Kidney (tissue), 13 donors: ENCODE measurements at regions not wholly inside any gene's neighbourhood (a gene's known extent, or its start where the extent isn't known, plus 50 kb on each side); places are given as distances from the start of the nearest gene placed in this dataset.

ENCODE experiments used
- DNase-seq, 5 donors: peaks; one replicate each; pipeline ENCODE4 v3.0.0-alpha.2; 2013 to 2020
- FAIRE-seq: peaks from 2 replicates; lab custom pipeline; 2012; peaks lifted over from hg19 to GRCh38; lab: Jason Lieb, UNC
- H3K27ac ChIP-seq, 2 donors: one replicate each; pipeline ENCODE4 v1.7.0; 2013; ENCODE audit warnings: low read depth in 2 of 2, low read length in 2 of 2, inconsistent platforms in 1 of 2
- H3K27me3 ChIP-seq: one replicate; pipeline ENCODE4 v1.7.1; 2013; ENCODE audit warnings: low read length, inconsistent platforms; ENCODE audit not compliant: control insufficient read depth, insufficient read depth
- H3K36me3 ChIP-seq, 3 donors: one replicate each; pipeline versions ENCODE4 v1.7.0 to v1.7.1; 2013; ENCODE audit warnings: low read length in 3 of 3, control low read depth in 1 of 3, inconsistent platforms in 1 of 3; ENCODE audit not compliant: insufficient read depth in 3 of 3, control insufficient read depth in 2 of 3
- H3K4me1 ChIP-seq, 3 donors: one replicate each; pipeline versions ENCODE4 v1.7.0 to v1.7.1; 2013; ENCODE audit warnings: low read length in 3 of 3, inconsistent platforms in 1 of 3, low read depth in 1 of 3; ENCODE audit not compliant: control insufficient read depth in 2 of 3, insufficient read depth in 2 of 3
- H3K4me3 ChIP-seq, 3 donors: one replicate each; pipeline versions ENCODE4 v1.7.0 to v1.8.1; 2013; ENCODE audit warnings: low read length in 3 of 3, control low read depth in 1 of 3, inconsistent platforms in 1 of 3
- H3K9ac ChIP-seq, 3 donors: one replicate each; pipeline versions ENCODE4 v1.7.0 to v1.7.1; 2013; ENCODE audit warnings: low read length in 3 of 3, control low read depth in 1 of 3, inconsistent platforms in 1 of 3
- H3K9me3 ChIP-seq, 3 donors: one replicate each; pipeline versions ENCODE4 v1.7.0 to v1.7.1; 2013; ENCODE audit warnings: low read length in 3 of 3, control low read depth in 1 of 3, inconsistent platforms in 1 of 3; ENCODE audit not compliant: control insufficient read depth in 2 of 3, insufficient read depth in 1 of 3
- intact Hi-C: fragments of 100-400 bp; cut with DNase I; formaldehyde crosslinking; loops from one replicate; pipeline ENCODE4 v1.11.1; 2022
- TF ChIP-seq, protein P1 (sequence below): IDR thresholded peaks from 3 replicates; pipeline ENCODE4 v1.5.1; 2012; ENCODE audit warnings: mild to moderate bottlenecking, moderate library complexity, borderline replicate concordance; ENCODE audit not compliant: insufficient read depth; ENCODE audit errors: extremely low read depth
- donor health status: control.
- donor health status: control.
- donor health status: control.
- donor health status: control.
- donor health status: control.
- donor health status: DM: yes; HTN: yes; CAD: no.
- donor health status: Normal renal cell carcinoma (clear cell type).

DNA sequence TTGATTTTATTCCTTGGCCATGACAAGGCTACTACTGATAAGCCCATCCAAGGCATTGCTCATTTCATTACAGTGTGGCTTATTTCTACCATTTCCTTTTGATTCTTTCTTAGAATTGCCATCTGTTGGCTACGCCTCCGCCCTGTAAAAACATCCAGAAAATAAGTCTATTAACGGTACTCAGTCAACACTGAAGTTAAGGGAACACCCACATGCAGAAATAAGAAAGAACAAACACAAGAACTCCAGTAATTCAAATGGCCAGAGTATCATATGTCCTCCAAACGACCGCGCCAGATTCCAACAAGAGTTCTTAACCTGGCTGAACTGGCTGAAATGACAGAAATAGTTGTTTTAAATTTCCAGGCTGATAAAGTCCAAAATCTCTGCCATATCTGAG, 90.3 kb downstream of the CXXC4 start:
- Histone ChIP-seq H3K27me3 (no peaks in the 10 kb centered on the region), H3K9ac (no peak overlapping the region), H3K4me1 (no peaks in the 10 kb centered on the region), H3K9me3 (peaks cover 0 to 5% (median 0%) of the 10 kb centered on the region in 3 donors), H3K27ac (no peak overlapping the region), H3K4me3 (no peak overlapping the region), H3K36me3 (no peaks in the 10 kb centered on the region)
- FAIRE-seq = no peak
- TF ChIP-seq, protein P1, sequence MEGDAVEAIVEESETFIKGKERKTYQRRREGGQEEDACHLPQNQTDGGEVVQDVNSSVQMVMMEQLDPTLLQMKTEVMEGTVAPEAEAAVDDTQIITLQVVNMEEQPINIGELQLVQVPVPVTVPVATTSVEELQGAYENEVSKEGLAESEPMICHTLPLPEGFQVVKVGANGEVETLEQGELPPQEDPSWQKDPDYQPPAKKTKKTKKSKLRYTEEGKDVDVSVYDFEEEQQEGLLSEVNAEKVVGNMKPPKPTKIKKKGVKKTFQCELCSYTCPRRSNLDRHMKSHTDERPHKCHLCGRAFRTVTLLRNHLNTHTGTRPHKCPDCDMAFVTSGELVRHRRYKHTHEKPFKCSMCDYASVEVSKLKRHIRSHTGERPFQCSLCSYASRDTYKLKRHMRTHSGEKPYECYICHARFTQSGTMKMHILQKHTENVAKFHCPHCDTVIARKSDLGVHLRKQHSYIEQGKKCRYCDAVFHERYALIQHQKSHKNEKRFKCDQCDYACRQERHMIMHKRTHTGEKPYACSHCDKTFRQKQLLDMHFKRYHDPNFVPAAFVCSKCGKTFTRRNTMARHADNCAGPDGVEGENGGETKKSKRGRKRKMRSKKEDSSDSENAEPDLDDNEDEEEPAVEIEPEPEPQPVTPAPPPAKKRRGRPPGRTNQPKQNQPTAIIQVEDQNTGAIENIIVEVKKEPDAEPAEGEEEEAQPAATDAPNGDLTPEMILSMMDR = no peak
- peak in 1 of 5 donors; percentile 7 for DNase-seq
- intact Hi-C loops = no loop called here

DNA sequence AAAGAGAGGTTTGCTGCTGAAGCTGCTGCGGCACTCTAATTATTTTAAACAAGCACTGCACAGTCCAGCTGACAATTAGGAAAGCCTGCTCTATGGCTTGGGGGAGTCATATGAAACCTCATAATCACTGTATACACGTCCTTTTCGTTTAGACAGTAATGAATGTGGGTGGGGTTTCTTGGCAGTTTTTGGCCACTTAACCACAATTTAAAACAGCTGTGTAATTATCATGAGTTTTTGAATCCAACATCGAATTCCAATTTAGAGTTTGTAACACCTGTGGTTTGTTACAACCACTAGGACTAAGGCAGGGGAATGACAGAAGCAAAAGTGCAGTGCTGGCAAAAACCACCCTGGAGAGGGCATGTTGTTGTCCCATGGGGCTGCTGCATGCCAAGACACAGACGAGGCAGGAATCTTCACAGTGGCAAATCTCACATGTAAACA, 99.5 kb downstream of the CXXC4 start:
- Histone ChIP-seq H3K27me3 (no peaks in the 10 kb centered on the region), H3K9ac (no peak overlapping the region), H3K36me3 (no peaks in the 10 kb centered on the region), H3K4me3 (no peak overlapping the region), H3K4me1 (no peaks in the 10 kb centered on the region), H3K27ac (no peak overlapping the region), H3K9me3 (no peaks in the 10 kb centered on the region)
- intact Hi-C loops = no loop called here
- no peak for FAIRE-seq
- TF ChIP-seq, protein P1 = no peak
- no peak for DNase-seq

DNA sequence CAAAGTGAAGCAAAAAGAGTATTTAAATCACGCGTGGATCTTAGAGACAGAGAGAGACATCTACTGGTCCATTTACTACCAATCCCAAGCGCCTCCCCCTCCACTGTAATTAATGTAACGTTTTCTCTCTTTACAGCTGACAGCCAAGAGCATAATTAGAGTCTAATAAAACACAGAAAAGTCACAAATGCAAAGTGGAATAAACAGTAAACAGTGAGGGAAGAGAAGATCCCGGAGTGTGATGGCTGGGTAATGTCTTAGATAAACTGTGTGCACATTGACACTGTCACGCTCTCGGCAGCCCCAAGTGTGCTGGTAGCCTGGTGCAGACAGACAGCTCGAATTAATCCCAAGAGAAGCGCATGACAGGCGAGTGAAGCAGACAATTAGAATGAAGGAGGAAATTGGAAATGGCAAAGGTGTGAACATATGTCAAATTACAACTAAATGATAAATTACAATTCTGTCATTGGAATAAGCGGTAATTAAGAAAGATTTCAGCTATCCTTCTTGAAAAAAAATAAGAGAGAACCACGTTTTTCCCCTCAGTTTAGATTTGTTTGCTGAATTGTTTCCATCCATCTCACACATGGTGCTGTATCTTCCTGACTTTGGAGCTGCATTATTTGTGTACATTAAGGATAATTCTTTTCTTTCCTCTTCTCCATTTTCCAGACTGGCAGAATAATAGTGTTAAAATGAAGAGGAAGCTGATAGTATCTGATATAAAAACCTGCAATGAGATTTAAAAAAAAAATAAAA, 100.1 kb downstream of the CXXC4 start:
- intact Hi-C loops = no loop called here
- Histone ChIP-seq H3K27ac (no peak overlapping the region), H3K4me3 (no peak overlapping the region), H3K36me3 (no peaks in the 10 kb centered on the region), H3K9ac (no peak overlapping the region), H3K4me1 (no peaks in the 10 kb centered on the region), H3K9me3 (no peaks in the 10 kb centered on the region), H3K27me3 (no peaks in the 10 kb centered on the region)
- FAIRE-seq (no peak), DNase-seq (peak in 1 of 5 donors; percentile 11)
- TF ChIP-seq, protein P1 = no peak
